Mesenchymal stem cell (in vitro differentiated cells and primary cell): ENCODE measurements at regions not wholly inside any gene's neighbourhood (a gene's known extent, or its start where the extent isn't known, plus 50 kb on each side); places are given as distances from the start of the nearest gene placed in this dataset.
"Not testable (repeated sequence)": the region's sequence is repeated elsewhere in the genome, so short reads cannot be mapped to it uniquely, and the experiment has no call there.

Source experiments
- DNase-seq: peaks from one replicate; pipeline ENCODE4 v3.0.0-alpha.2; 2013
- H2AFZ ChIP-seq: one replicate; pipeline ENCODE4 v1.6.1; 2013; ENCODE audit warnings: low read depth, mild to moderate bottlenecking, control low read depth, inconsistent platforms, low read length, moderate library complexity
- H2AK5ac ChIP-seq: 2 replicates; pipeline ENCODE4 v1.6.1; 2013; ENCODE audit warnings: low read length, moderate library complexity, mild to moderate bottlenecking, inconsistent platforms; ENCODE audit not compliant: severe bottlenecking
- H2BK120ac ChIP-seq: one replicate; pipeline ENCODE4 v1.6.1; 2013; ENCODE audit warnings: low read depth, mild to moderate bottlenecking, inconsistent platforms, low read length, moderate library complexity
- H2BK12ac ChIP-seq, 2 experiments: one replicate each; pipeline ENCODE4 v1.6.1; 2013; ENCODE audit warnings: inconsistent platforms in 2 of 2, low read length in 2 of 2, mild to moderate bottlenecking in 2 of 2, moderate library complexity in 2 of 2, control low read depth in 1 of 2
- H2BK15ac ChIP-seq: one replicate; pipeline ENCODE4 v1.6.1; 2013; ENCODE audit warnings: mild to moderate bottlenecking, low read depth, inconsistent platforms; ENCODE audit not compliant: poor library complexity, severe bottlenecking
- H2BK5ac ChIP-seq: 2 replicates; pipeline ENCODE4 v1.6.1; 2013; ENCODE audit warnings: low read depth, mild to moderate bottlenecking, low read length, control low read depth, inconsistent platforms; ENCODE audit not compliant: poor library complexity, severe bottlenecking
- H3K14ac ChIP-seq, 2 experiments: one replicate each; pipeline ENCODE4 v1.6.1; 2013; ENCODE audit warnings: inconsistent platforms in 2 of 2, low read length in 2 of 2, control low read depth in 1 of 2, mild to moderate bottlenecking in 1 of 2, moderate library complexity in 1 of 2
- H3K18ac ChIP-seq, 2 experiments: one replicate each; pipeline ENCODE4 v1.6.1; 2013; ENCODE audit warnings: inconsistent platforms in 2 of 2, low read length in 2 of 2, control low read depth in 1 of 2, low read depth in 1 of 2, mild to moderate bottlenecking in 1 of 2
- H3K23ac ChIP-seq, 2 experiments: one replicate each; pipeline ENCODE4 v1.6.1; 2013; ENCODE audit warnings: inconsistent platforms in 2 of 2, low read length in 2 of 2, mild to moderate bottlenecking in 2 of 2, moderate library complexity in 2 of 2, control low read depth in 1 of 2
- H3K27ac ChIP-seq: 2 replicates; pipeline ENCODE4 v1.5.1; 2013; ENCODE audit warnings: mild to moderate bottlenecking, moderate library complexity, low read length, control low read depth, inconsistent platforms; ENCODE audit not compliant: poor library complexity, severe bottlenecking
- H3K27me3 ChIP-seq, 2 experiments: 2 replicates each; pipeline versions ENCODE4 v1.6.1 to v1.7.0; 2013; ENCODE audit warnings: low read length in 2 of 2, mild to moderate bottlenecking in 2 of 2, moderate library complexity in 2 of 2, control low read depth in 1 of 2, inconsistent platforms in 1 of 2; ENCODE audit not compliant: control insufficient read depth in 1 of 2, insufficient read depth in 1 of 2
- H3K36me3 ChIP-seq, 2 experiments: 2 replicates each; pipeline versions ENCODE4 v1.6.1 to v1.7.0; 2013; ENCODE audit warnings: low read length in 2 of 2, control low read depth in 1 of 2, inconsistent platforms in 1 of 2, low read depth in 1 of 2, mild to moderate bottlenecking in 1 of 2; ENCODE audit not compliant: insufficient read depth in 2 of 2, control insufficient read depth in 1 of 2
- H3K4ac ChIP-seq, 2 experiments: one replicate each; pipeline ENCODE4 v1.6.1; 2013; ENCODE audit warnings: inconsistent platforms in 2 of 2, low read length in 2 of 2, mild to moderate bottlenecking in 2 of 2, moderate library complexity in 2 of 2, control low read depth in 1 of 2, low read depth in 1 of 2
- H3K4me1 ChIP-seq: 2 replicates; pipeline ENCODE4 v1.6.1; 2013; ENCODE audit warnings: low read depth, low read length, control low read depth; ENCODE audit not compliant: control insufficient read depth, insufficient read depth
- H3K4me2 ChIP-seq: 2 replicates; pipeline ENCODE4 v1.6.1; 2013; ENCODE audit warnings: low read length, mild to moderate bottlenecking, inconsistent platforms; ENCODE audit not compliant: poor library complexity, severe bottlenecking
- H3K4me3 ChIP-seq, 2 experiments: 2 replicates each; pipeline versions ENCODE4 v1.5.1 to v1.7.0; 2013; ENCODE audit warnings: low read length in 2 of 2, mild to moderate bottlenecking in 2 of 2, control low read depth in 1 of 2, low read depth in 1 of 2; ENCODE audit not compliant: insufficient read depth in 1 of 2
- H3K79me1 ChIP-seq: replicated peaks from 2 replicates; pipeline ENCODE4 v1.6.1; 2013; ENCODE audit warnings: mild to moderate bottlenecking, control low read depth, low read length, inconsistent platforms; ENCODE audit not compliant: poor library complexity, severe bottlenecking
- H3K9ac ChIP-seq: 2 replicates; pipeline ENCODE4 v1.7.0; 2013; ENCODE audit warnings: mild to moderate bottlenecking, low read length, moderate library complexity
- H3K9me3 ChIP-seq: 2 replicates; pipeline ENCODE4 v1.7.0; 2013; ENCODE audit warnings: mild to moderate bottlenecking, low read length; ENCODE audit not compliant: control insufficient read depth
- H4K8ac ChIP-seq: one replicate; pipeline ENCODE4 v1.6.1; 2013; ENCODE audit warnings: inconsistent platforms, mild to moderate bottlenecking, low read length, moderate library complexity
- H4K91ac ChIP-seq: one replicate; pipeline ENCODE4 v1.6.1; 2013; ENCODE audit warnings: mild to moderate bottlenecking, low read length, inconsistent platforms
- WGBS: methylation state at CpG from one replicate; pipeline ENCODE4 v1.1.7; 2013; ENCODE audit warnings: mixed read lengths; 5-methylcytosine and 5-hydroxymethylcytosine counted together

- H3K9ac ChIP-seq, H3K14ac ChIP-seq, H3K23ac ChIP-seq, H2AK5ac ChIP-seq, H3K9me3 ChIP-seq, H4K91ac ChIP-seq, H3K79me1 ChIP-seq, H4K8ac ChIP-seq, H2BK15ac ChIP-seq, H3K4me1 ChIP-seq, H2AFZ ChIP-seq, H3K4me3 ChIP-seq, H3K27ac ChIP-seq, H3K18ac ChIP-seq, H3K4ac ChIP-seq, H2BK120ac ChIP-seq, H3K4me2 ChIP-seq, H2BK12ac ChIP-seq, H3K36me3 ChIP-seq, H2BK5ac ChIP-seq, DNase-seq, H3K27me3 ChIP-seq: not testable (repeated sequence)
These were observed 108.1 kb downstream of the PROX1 start for GRCh38 chr1:214095896-214096295.

DNA sequence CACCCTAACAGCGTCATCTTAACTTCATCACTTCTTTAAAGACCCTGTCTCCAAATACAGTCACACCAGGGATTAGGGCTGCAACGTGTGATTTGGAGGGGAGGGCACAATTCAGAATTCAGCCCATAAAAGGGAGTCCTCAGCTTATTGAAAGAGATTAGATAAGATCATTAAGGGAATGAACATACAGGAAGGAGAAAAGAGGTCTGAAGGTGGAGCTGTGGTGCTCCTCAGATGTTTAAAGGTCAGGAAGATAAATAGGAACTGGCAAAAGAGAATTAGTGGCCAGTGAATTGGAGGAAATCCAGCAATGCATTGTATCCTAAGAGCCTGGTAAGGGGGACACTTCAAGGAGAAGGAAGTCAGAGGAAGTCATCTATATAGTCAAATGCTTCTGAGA lies 113.5 kb downstream of the PROX1 start:
- Histone ChIP-seq H2AFZ (no peak overlapping the region), H3K14ac (no peak overlapping the region), H3K9me3 (peaks cover 10% of the 10 kb centered on the region), H2BK12ac (no peak overlapping the region), H3K18ac (no peak overlapping the region), H2BK15ac (no peak overlapping the region), H3K9ac (no peak overlapping the region), H3K27ac (no peak overlapping the region), H3K4me3 (no peak overlapping the region), H2BK120ac (no peak overlapping the region), H3K36me3 (no peaks in the 10 kb centered on the region), H4K91ac (no peak overlapping the region), H3K4me2 (no peak overlapping the region), H3K4ac (no peak overlapping the region), H2BK5ac (no peak overlapping the region), H4K8ac (no peak overlapping the region), H3K23ac (no peak overlapping the region), H3K27me3 (no peaks in the 10 kb centered on the region), H2AK5ac (no peak overlapping the region), H3K79me1 (no peaks in the 10 kb centered on the region), H3K4me1 (no peaks in the 10 kb centered on the region)
- WGBS = 52% methylated on average over 1 of the region's 2 CpGs
- DNase-seq = no peak

GRCh38 chr1:214101828-214102227 lies 114.1 kb downstream of the PROX1 start:
- H3K9ac ChIP-seq = peak overlapping the region; percentile 63
- H2AFZ ChIP-seq = no peak overlapping the region
- H2BK12ac ChIP-seq = no peak overlapping the region
- H3K4ac ChIP-seq = no peak overlapping the region
- no peak overlapping the region for H3K23ac ChIP-seq
- no peak overlapping the region for H3K14ac ChIP-seq
- 93% methylated on average over 3 of the region's 3 CpGs for WGBS
- no peaks in the 10 kb centered on the region for H3K4me1 ChIP-seq
- no peak overlapping the region for H3K18ac ChIP-seq
- H2BK15ac ChIP-seq = no peak overlapping the region
- peaks cover 10% of the 10 kb centered on the region for H3K9me3 ChIP-seq
- H3K27me3 ChIP-seq = no peaks in the 10 kb centered on the region
- H3K4me2 ChIP-seq = no peak overlapping the region
- H3K4me3 ChIP-seq = no peak overlapping the region
- H2AK5ac ChIP-seq = no peak overlapping the region
- no peak overlapping the region for H2BK5ac ChIP-seq
- H3K27ac ChIP-seq = no peak overlapping the region
- DNase-seq = no peak
- no peaks in the 10 kb centered on the region for H3K79me1 ChIP-seq
- H4K8ac ChIP-seq = no peak overlapping the region
- H4K91ac ChIP-seq = no peak overlapping the region
- no peak overlapping the region for H2BK120ac ChIP-seq
- no peaks in the 10 kb centered on the region for H3K36me3 ChIP-seq

DNA sequence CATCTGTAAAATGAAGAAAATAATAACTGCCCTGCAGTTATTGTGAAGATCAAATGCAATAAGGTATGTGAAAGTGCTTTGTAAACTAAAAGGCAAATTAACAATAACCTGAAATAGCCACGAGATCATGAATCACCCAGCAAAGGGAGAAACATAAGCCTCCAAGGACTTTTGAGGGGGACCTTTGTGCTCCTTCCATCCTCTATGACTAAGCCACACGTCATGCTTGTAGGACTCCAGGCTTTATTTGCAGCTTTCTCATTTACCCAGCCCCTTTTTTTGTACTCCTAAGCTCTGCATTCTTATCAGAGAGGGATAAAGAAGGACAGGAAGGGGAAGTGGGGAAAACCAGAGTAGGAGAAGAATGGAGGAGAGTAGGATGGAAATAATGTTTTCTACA lies 115.1 kb downstream of the PROX1 start:
- no peaks in the 10 kb centered on the region for H3K4me1 ChIP-seq
- no peak overlapping the region for H3K18ac ChIP-seq
- H3K4me2 ChIP-seq = no peak overlapping the region
- peaks cover 10% of the 10 kb centered on the region for H3K9me3 ChIP-seq
- H3K27me3 ChIP-seq = no peaks in the 10 kb centered on the region
- no peak overlapping the region for H2BK120ac ChIP-seq
- H2AK5ac ChIP-seq = no peak overlapping the region
- no peaks in the 10 kb centered on the region for H3K79me1 ChIP-seq
- H3K36me3 ChIP-seq = no peaks in the 10 kb centered on the region
- H3K4me3 ChIP-seq = no peak overlapping the region
- H3K4ac ChIP-seq = no peak overlapping the region
- no peak overlapping the region for H4K8ac ChIP-seq
- H3K23ac ChIP-seq = no peak overlapping the region
- no peak overlapping the region for H2BK15ac ChIP-seq
- H2AFZ ChIP-seq = no peak overlapping the region
- H4K91ac ChIP-seq = no peak overlapping the region
- WGBS = 18% methylated on average over 1 of the region's 2 CpGs
- no peak overlapping the region for H2BK12ac ChIP-seq
- H3K14ac ChIP-seq = no peak overlapping the region
- no peak overlapping the region for H2BK5ac ChIP-seq
- H3K27ac ChIP-seq = no peak overlapping the region
- peak overlapping the region; percentile 63 for H3K9ac ChIP-seq
- DNase-seq = peak; percentile 62
